22Rv1 (cell line): ENCODE measurements at regions not wholly inside any gene's neighbourhood (a gene's known extent, or its start where the extent isn't known, plus 50 kb on each side); places are given as distances from the start of the nearest gene placed in this dataset.

Experiments used
- H3K27ac ChIP-seq: fragments of 450-650 bp; 2 replicates; pipeline ENCODE4 v1.5.1; 2017
- ZFX ChIP-seq: fragments of 450-650 bp; IDR thresholded peaks from 2 replicates; pipeline ENCODE4 v1.6.1; 2017; ENCODE audit warnings: antibody characterized with exemption, borderline replicate concordance
- TF ChIP-seq, protein P1 (sequence below): fragments of 450-650 bp; IDR thresholded peaks from 2 replicates; pipeline ENCODE4 v1.5.1; 2017; ENCODE audit warnings: mild to moderate bottlenecking

DNA sequence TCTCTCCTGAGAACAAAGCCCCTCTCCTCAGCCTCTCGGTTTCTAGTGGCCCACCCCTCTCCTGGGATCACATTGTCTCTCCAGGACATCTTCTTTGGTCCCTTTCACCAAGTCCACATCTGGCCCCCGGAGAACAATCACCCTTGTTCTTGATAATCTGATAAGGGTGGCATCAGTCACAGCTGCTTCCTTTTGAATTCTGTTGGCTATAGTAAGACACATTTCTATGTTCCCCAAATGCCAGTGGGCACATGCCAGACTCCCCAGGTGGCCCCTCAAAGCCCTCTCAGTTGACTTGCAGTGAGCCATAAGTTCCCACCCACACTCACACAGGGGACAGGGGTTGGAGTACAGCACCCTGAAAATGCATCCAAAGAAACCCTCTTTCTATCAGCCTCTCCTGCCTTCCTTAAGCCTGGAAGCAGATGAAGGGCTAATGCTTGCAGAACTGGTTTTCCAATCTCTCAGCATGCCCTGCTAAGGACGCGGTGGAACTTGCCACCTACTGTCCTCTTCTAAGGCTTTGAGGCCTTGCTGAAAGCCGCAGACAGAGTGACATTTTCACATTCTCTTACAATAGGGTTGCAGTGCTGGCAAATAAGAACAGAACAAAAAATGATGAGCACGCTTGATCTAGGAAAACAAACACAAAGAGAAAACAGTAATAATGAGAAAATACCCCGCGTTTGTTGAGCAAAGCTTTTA lies 101.3 kb upstream of the SLCO3A1 start:
- H3K27ac ChIP-seq: no peak overlapping the region

GRCh38 chr15:91759560-91759959 lies 93.9 kb upstream of the SLCO3A1 start:
- TF ChIP-seq, protein P1, sequence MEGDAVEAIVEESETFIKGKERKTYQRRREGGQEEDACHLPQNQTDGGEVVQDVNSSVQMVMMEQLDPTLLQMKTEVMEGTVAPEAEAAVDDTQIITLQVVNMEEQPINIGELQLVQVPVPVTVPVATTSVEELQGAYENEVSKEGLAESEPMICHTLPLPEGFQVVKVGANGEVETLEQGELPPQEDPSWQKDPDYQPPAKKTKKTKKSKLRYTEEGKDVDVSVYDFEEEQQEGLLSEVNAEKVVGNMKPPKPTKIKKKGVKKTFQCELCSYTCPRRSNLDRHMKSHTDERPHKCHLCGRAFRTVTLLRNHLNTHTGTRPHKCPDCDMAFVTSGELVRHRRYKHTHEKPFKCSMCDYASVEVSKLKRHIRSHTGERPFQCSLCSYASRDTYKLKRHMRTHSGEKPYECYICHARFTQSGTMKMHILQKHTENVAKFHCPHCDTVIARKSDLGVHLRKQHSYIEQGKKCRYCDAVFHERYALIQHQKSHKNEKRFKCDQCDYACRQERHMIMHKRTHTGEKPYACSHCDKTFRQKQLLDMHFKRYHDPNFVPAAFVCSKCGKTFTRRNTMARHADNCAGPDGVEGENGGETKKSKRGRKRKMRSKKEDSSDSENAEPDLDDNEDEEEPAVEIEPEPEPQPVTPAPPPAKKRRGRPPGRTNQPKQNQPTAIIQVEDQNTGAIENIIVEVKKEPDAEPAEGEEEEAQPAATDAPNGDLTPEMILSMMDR: no peak
- TF ChIP-seq ZFX: no peak
- H3K27ac ChIP-seq: no peak overlapping the region

More for the DNA sequence above, 101.3 kb upstream of the SLCO3A1 start:
- TF ChIP-seq, protein P1: no peak
- no peak for TF ChIP-seq ZFX

DNA sequence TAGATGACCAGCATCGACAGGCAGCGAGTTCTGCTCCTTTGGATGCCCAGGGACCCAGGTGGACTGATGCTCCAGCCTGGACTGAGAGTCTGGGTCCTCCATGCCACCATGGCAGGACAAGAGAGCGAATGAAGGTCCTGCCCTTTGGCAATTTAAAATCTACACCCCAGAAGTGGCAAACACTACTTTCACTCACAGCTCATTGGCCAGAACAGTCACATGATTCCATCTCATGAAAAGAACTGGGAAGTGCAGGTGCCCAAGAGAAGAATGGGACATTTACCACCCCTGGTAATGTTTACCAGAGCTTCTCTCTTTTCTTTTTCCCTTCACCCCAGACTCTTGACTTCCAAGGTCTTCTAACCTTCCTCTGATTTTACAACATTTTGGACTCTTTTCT lies 87.8 kb upstream of the SLCO3A1 start:
- TF ChIP-seq, protein P1: no peak
- TF ChIP-seq ZFX: no peak
- no peak overlapping the region for H3K27ac ChIP-seq

GRCh38 chr15:91769476-91769875 lies 84.0 kb upstream of the SLCO3A1 start:
- no peak overlapping the region for H3K27ac ChIP-seq
- TF ChIP-seq ZFX: no peak
- TF ChIP-seq, protein P1: no peak

DNA sequence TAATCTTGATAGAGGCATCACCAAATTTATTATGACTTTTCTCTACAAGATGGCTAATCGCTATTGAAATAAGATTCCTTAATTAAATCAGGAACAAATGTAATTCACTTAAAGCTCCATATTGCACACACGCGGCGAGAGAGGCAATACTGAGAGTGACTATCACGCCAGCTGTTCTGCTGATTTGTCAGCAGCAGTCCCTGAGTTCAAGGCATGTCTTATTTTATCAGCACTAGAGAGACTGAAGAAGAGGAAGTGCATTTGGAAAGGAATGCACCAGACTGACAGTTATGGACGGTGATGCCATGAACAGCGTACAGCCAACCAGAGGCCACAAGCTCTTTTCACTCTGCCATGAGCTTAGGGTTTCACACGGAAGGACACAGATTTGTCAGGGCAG lies 83.6 kb upstream of the SLCO3A1 start:
- H3K27ac ChIP-seq: no peak overlapping the region
- TF ChIP-seq ZFX: no peak
- TF ChIP-seq, protein P1: no peak

DNA sequence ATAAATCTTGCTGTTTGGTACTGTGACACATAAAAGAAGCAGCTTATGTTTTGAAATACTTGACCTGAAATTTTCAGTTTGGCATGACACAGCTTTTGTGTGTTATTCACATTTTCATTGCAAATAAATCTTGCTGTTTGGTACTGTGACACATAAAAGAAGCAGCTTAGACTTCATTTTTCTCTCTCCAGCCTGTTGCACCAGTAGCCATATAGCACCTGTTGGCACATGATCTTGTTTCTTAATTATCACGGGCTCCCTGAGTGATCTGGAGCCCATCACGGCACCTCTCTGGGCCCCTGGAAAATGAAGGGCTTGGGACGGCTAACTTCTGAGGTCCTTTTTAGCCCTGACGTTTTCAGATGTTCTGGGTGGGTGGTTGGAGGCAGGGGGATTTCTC lies 77.4 kb upstream of the SLCO3A1 start:
- no peak overlapping the region for H3K27ac ChIP-seq
- no peak for TF ChIP-seq ZFX
- TF ChIP-seq, protein P1: no peak

- TF ChIP-seq, protein P1: no peak
- no peak for TF ChIP-seq ZFX
- H3K27ac ChIP-seq: no peak overlapping the region
These were observed 73.5 kb upstream of the SLCO3A1 start for GRCh38 chr15:91779960-91780359.
